ENCODE measurements at regions not wholly inside any gene's neighbourhood (a gene's known extent, or its start where the extent isn't known, plus 50 kb on each side); places are given as distances from the start of the nearest gene placed in this dataset.

DNA sequence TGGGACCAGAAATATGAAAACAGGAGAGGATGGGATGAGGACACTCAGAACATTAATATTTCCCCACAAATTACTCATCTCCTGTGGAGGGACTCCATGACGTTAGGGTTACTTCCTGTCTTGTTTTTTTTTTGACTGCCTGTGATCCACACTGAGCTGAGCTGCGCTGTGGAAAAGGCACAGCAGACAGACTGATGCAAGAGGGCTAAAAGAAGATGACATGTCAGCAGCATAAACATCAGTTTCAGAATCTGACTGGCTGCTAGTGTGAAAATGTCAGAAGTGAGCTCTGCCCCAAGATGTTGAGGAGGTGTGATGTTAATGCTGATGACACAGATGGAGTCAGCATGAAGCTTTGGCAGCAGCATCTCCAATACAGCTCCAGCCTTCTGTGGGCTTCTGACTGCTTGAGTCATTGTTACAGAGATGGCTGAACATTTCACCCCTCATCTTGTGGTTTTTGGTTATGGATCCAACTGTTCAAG, 286.8 kb downstream of the BLID start:
- Mint-ChIP-seq H3K36me3 (ENCODE audit: unreplicated experiment) (peaks cover 5% of the 10 kb centered on the region), H3K27me3 (ENCODE audit: unreplicated experiment) (no peaks in the 10 kb centered on the region), H3K4me3 (ENCODE audit: unreplicated experiment) (peak overlapping the region; percentile 1), H3K9me3 (ENCODE audit: unreplicated experiment) (peaks cover 21% of the 10 kb centered on the region), H3K27ac (ENCODE audit: unreplicated experiment) (peak overlapping the region; percentile 89), H3K4me1 (ENCODE audit: unreplicated experiment) (peaks cover 19% of the 10 kb centered on the region)
- no peak for DNase-seq (ENCODE audit: extremely low spot score, unreplicated experiment)
- no peak for TF ChIP-seq CTCF (IDR thresholded peaks at IDR 0.05)

DNA sequence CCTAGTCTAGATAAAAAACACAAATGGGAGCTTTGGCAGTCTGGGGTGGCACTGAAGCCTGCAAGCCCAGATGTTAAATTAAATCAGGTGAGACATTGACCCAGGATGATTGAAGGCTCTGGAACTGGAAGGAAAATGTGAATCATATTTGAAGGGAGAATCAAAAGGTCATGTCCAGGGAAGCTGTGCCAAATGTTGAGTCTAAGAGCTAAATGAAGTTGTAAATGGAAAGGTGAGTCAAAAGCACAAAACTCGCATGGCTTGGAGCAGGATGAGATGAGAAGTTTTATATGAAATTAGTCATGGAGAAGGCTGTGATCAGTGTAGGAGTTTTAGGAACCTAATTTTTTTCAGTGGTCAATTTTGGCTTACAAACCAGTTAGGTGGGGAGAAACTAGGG, 301.1 kb downstream of the BLID start:
- H3K4me1 Mint-ChIP-seq (ENCODE audit: unreplicated experiment) = peaks cover 8% of the 10 kb centered on the region
- DNase-seq (ENCODE audit: extremely low spot score, unreplicated experiment) = no peak
- H3K27ac Mint-ChIP-seq (ENCODE audit: unreplicated experiment) = no peak overlapping the region
- peaks cover 26% of the 10 kb centered on the region for H3K9me3 Mint-ChIP-seq (ENCODE audit: unreplicated experiment)
- H3K27me3 Mint-ChIP-seq (ENCODE audit: unreplicated experiment) = no peaks in the 10 kb centered on the region
- H3K36me3 Mint-ChIP-seq (ENCODE audit: unreplicated experiment) = no peaks in the 10 kb centered on the region
- TF ChIP-seq CTCF (IDR thresholded peaks at IDR 0.05) = no peak
- no peak overlapping the region for H3K4me3 Mint-ChIP-seq (ENCODE audit: unreplicated experiment)

GRCh38 chr11:121814296-121814695, 301.7 kb downstream of the BLID start:
- no peak for DNase-seq (ENCODE audit: extremely low spot score, unreplicated experiment)
- peaks cover 6% of the 10 kb centered on the region for H3K4me1 Mint-ChIP-seq (ENCODE audit: unreplicated experiment)
- no peaks in the 10 kb centered on the region for H3K36me3 Mint-ChIP-seq (ENCODE audit: unreplicated experiment)
- TF ChIP-seq CTCF (IDR thresholded peaks at IDR 0.05) = no peak
- H3K27ac Mint-ChIP-seq (ENCODE audit: unreplicated experiment) = no peak overlapping the region
- peaks cover 19% of the 10 kb centered on the region for H3K9me3 Mint-ChIP-seq (ENCODE audit: unreplicated experiment)
- no peaks in the 10 kb centered on the region for H3K27me3 Mint-ChIP-seq (ENCODE audit: unreplicated experiment)
- no peak overlapping the region for H3K4me3 Mint-ChIP-seq (ENCODE audit: unreplicated experiment)

GRCh38 chr11:121810291-121810690, 305.7 kb downstream of the BLID start:
- Mint-ChIP-seq H3K36me3 (ENCODE audit: unreplicated experiment) (no peaks in the 10 kb centered on the region), H3K27ac (ENCODE audit: unreplicated experiment) (peak overlapping the region; percentile 4), H3K4me3 (ENCODE audit: unreplicated experiment) (no peak overlapping the region), H3K27me3 (ENCODE audit: unreplicated experiment) (no peaks in the 10 kb centered on the region), H3K9me3 (ENCODE audit: unreplicated experiment) (peaks cover 18% of the 10 kb centered on the region), H3K4me1 (ENCODE audit: unreplicated experiment) (peaks cover 6% of the 10 kb centered on the region)
- TF ChIP-seq CTCF (IDR thresholded peaks at IDR 0.05) = no peak
- DNase-seq (ENCODE audit: extremely low spot score, unreplicated experiment) = no peak

DNA sequence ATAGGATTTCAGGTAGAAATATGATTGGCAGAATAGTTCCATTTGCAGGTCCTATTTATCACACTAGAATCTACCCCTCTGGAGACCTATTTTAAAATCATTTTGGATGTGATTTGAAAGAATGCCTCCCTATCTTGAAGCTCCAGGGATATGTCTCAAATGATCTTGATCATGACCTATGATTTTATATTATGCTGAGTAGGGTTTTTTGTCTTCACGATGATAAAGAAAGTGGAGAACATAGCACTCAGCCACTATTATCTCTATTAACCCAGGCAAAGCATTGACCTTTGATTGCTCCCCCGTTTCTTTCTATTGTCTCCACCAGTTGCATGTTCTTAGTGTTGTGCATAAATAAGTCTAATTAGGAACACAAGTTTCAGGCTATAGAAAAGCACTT, 307.9 kb downstream of the BLID start:
- DNase-seq (ENCODE audit: extremely low spot score, unreplicated experiment) = no peak
- Mint-ChIP-seq H3K36me3 (ENCODE audit: unreplicated experiment) (no peaks in the 10 kb centered on the region), H3K4me3 (ENCODE audit: unreplicated experiment) (no peak overlapping the region), H3K27ac (ENCODE audit: unreplicated experiment) (no peak overlapping the region), H3K9me3 (ENCODE audit: unreplicated experiment) (peaks cover 18% of the 10 kb centered on the region), H3K4me1 (ENCODE audit: unreplicated experiment) (peaks cover 6% of the 10 kb centered on the region), H3K27me3 (ENCODE audit: unreplicated experiment) (no peaks in the 10 kb centered on the region)
- TF ChIP-seq CTCF (IDR thresholded peaks at IDR 0.05) = no peak
